ENCODE measurements at regions not wholly inside any gene's neighbourhood (a gene's known extent, or its start where the extent isn't known, plus 50 kb on each side); places are given as distances from the start of the nearest gene placed in this dataset.

- TF ChIP-seq CHD2 (IDR thresholded peaks at IDR 0.05; ENCODE audit: borderline replicate concordance, low read depth, low read length) = no peak
- no peak for TF ChIP-seq LARP7 (IDR thresholded peaks at IDR 0.05)
- TF ChIP-seq NFIC (IDR thresholded peaks at IDR 0.05; ENCODE audit: low read depth, low read length) = no peak
- no peak for TF ChIP-seq SUZ12 (IDR thresholded peaks at IDR 0.05; ENCODE audit: unreplicated experiment)
- no peak for TF ChIP-seq ASH2L (IDR thresholded peaks at IDR 0.05; ENCODE audit: borderline replicate concordance, low read depth)
- TF ChIP-seq PKNOX1 (IDR thresholded peaks at IDR 0.05) = no peak
- TF ChIP-seq CEBPB (IDR thresholded peaks at IDR 0.05; ENCODE audit: borderline replicate concordance in 1 of 2, low read depth in 2 of 2, low read length in 2 of 2) = no peak
These were observed 94.7 kb upstream of the PDZRN3 start (continued) for GRCh38 chr3:73719413-73719851.

GRCh38 chr3:73718326-73719110 is 93.8 kb upstream of the PDZRN3 start:
- Histone ChIP-seq H3K27ac (ENCODE audit: control insufficient read depth, insufficient read depth) (no peak overlapping the region), H3K9me3 (replicated peaks; ENCODE audit: control insufficient read depth, insufficient read depth, low read length) (no peaks in the 10 kb centered on the region; the same call in 2 of the 3 replicates), H3K4me2 (ENCODE audit: control insufficient read depth, insufficient read depth) (peak overlapping the region; percentile 47; the same call in 1 of the 2 replicates), H3K36me3 (ENCODE audit: control insufficient read depth in 2 of 2, insufficient read depth in 2 of 2, low read length in 1 of 2) (no peaks in the 10 kb centered on the region), H3K4me1 (ENCODE audit: control insufficient read depth, insufficient read depth, low read length) (no peaks in the 10 kb centered on the region), H2AFZ (ENCODE audit: control insufficient read depth, low read depth, low read length) (peak overlapping the region; percentile 24), H4K20me1 (ENCODE audit: control insufficient read depth, insufficient read depth) (no peaks in the 10 kb centered on the region), H3K27me3 (replicated peaks in 1 of 2; ENCODE audit: control insufficient read depth in 2 of 2, insufficient read depth in 2 of 2, low read length in 1 of 2) (no peaks in the 10 kb centered on the region), H3K79me2 (ENCODE audit: control insufficient read depth, insufficient read depth, low read length) (no peaks in the 10 kb centered on the region), H3K4me3 (no peak overlapping the region), H3K9ac (ENCODE audit: control insufficient read depth, insufficient read depth, low read length) (no peak overlapping the region)
- WGBS (ENCODE audit: insufficient coverage, insufficient replicate concordance, low lambda C conversion rate, missing lambda C conversion rate) = 18% methylated on average over 5 of the region's 5 CpGs
- intact Hi-C loops (cut with micrococcal nuclease; ENCODE audit: unreplicated experiment) (no loop called here), in situ Hi-C loops (cut with MboI) (no loop called here)
- ChIA-PET SMC1A (ENCODE audit: uncharacterized antibody, unreplicated experiment) (interaction anchor here (0.6 kb wide), 1 partner anchor 40 kb away, joined by 3 read pairs; no protein-coding TSS in a partner anchor), CTCF (interaction anchor here (0.5 kb wide), 1 partner anchor 252 kb away, joined by 3 read pairs; no protein-coding TSS in a partner anchor), POLR2A (no interaction called here), RAD21 (ENCODE audit: unreplicated experiment) (no interaction called here)
- no TSS peak for BruUV-seq (replicated peaks)
- FAIRE-seq (no peak), DNase-seq (ENCODE audit: low read depth, low spot score) (no peak), ATAC-seq (no peak; the same call in 1 of the 3 replicates)
- no peak for TF ChIP-seq HDAC2 (IDR thresholded peaks at IDR 0.05)
- no peak for TF ChIP-seq MYB (IDR thresholded peaks at IDR 0.05; ENCODE audit: borderline replicate concordance, low read depth, low read length)
- no peak for TF ChIP-seq ZBTB40 (IDR thresholded peaks at IDR 0.05; ENCODE audit: borderline replicate concordance)
- no peak for TF ChIP-seq HSF1 (IDR thresholded peaks at IDR 0.05; ENCODE audit: low read depth, low read length)
- no peak for TF ChIP-seq JUND (IDR thresholded peaks at IDR 0.05; ENCODE audit: low read depth, low read length)

Measured in GM12878 (cell line).